GM12865 (cell line): ENCODE measurements at regions not wholly inside any gene's neighbourhood (a gene's known extent, or its start where the extent isn't known, plus 50 kb on each side); places are given as distances from the start of the nearest gene placed in this dataset.

Experiments
- DNase-seq: peaks from one replicate; pipeline ENCODE4 v3.0.0; 2010; ENCODE audit warnings: low read depth
- H3K4me3 ChIP-seq: 2 replicates; pipeline ENCODE4 v1.5.1; 2011; ENCODE audit warnings: mild to moderate bottlenecking, low read depth, low read length, control low read depth
- TF ChIP-seq, protein P1 (sequence below): IDR thresholded peaks from 2 replicates; pipeline ENCODE4 v1.5.1; 2011; ENCODE audit warnings: low read length, control low read depth, low read depth, inconsistent platforms; ENCODE audit not compliant: insufficient read depth; ENCODE audit errors: missing control alignments

DNA sequence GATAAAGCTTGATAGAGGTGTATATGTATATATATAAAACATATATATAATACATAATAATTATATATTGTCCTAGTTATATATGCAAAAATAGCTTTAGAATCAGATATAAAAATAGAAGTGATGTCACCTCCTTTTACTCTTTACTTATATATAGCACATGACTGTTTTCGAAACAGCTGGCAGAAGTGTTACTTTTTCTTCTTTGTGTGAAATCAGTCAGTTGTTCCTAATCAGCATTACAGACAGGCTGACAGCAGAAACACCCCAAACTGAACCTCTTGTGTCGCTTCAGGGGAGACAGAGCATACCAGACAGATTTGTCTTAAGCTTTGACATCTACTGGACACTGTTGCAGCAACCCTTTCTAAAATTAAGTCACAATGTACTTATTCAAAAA lies 684.9 kb upstream of the CELF2 start:
- TF ChIP-seq, protein P1, sequence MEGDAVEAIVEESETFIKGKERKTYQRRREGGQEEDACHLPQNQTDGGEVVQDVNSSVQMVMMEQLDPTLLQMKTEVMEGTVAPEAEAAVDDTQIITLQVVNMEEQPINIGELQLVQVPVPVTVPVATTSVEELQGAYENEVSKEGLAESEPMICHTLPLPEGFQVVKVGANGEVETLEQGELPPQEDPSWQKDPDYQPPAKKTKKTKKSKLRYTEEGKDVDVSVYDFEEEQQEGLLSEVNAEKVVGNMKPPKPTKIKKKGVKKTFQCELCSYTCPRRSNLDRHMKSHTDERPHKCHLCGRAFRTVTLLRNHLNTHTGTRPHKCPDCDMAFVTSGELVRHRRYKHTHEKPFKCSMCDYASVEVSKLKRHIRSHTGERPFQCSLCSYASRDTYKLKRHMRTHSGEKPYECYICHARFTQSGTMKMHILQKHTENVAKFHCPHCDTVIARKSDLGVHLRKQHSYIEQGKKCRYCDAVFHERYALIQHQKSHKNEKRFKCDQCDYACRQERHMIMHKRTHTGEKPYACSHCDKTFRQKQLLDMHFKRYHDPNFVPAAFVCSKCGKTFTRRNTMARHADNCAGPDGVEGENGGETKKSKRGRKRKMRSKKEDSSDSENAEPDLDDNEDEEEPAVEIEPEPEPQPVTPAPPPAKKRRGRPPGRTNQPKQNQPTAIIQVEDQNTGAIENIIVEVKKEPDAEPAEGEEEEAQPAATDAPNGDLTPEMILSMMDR, result no peak
- DNase-seq, result peak; percentile 26
- H3K4me3 ChIP-seq, result no peak overlapping the region

GRCh38 chr10:10333622-10334021 lies 684.0 kb upstream of the CELF2 start:
- TF ChIP-seq, protein P1, result no peak
- DNase-seq, result no peak
- no peak overlapping the region for H3K4me3 ChIP-seq

GRCh38 chr10:10338339-10338738 lies 679.3 kb upstream of the CELF2 start:
- H3K4me3 ChIP-seq, result no peak overlapping the region
- no peak for DNase-seq
- TF ChIP-seq, protein P1, result no peak

- H3K4me3 ChIP-seq, result no peak overlapping the region
- TF ChIP-seq, protein P1, result no peak
- DNase-seq, result no peak
Measured at GRCh38 chr10:10346390-10347150, 671.1 kb upstream of the CELF2 start.

DNA sequence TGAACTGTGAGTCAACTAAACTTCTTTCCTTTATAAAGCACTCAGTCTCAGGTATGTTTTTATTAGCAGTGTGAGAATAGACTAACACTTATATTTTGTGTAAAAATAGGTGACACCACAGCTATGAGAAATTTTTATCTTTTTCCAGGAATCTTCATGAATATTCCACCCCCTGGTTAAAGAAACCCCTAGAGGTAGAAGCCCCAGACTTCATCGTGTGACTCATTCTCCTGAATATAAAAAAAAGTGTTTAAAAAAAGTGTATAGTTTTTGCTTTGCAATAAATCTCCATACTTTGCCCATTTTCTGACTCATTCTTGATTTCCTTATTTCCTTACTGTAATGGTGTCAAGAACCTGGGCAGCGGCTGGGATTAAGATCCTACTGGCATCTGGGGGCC lies 667.6 kb upstream of the CELF2 start:
- TF ChIP-seq, protein P1, result no peak
- DNase-seq, result no peak
- H3K4me3 ChIP-seq, result no peak overlapping the region

GRCh38 chr10:10351451-10351850 lies 666.2 kb upstream of the CELF2 start:
- DNase-seq, result no peak
- no peak overlapping the region for H3K4me3 ChIP-seq
- TF ChIP-seq, protein P1, result no peak
